Loucy (cell line): ENCODE measurements at regions not wholly inside any gene's neighbourhood (a gene's known extent, or its start where the extent isn't known, plus 50 kb on each side); places are given as distances from the start of the nearest gene placed in this dataset.

Source experiments
- H2AFZ ChIP-seq: fragments of 200-600 bp; sonication (generic); 2 replicates; pipeline ENCODE4 v1.6.0; 2016; ENCODE audit warnings: antibody characterized with exemption, mild to moderate bottlenecking, low read length, moderate library complexity
- H3F3A ChIP-seq: fragments of 200-600 bp; 2 replicates; pipeline ENCODE4 v1.6.0; 2016; ENCODE audit warnings: antibody characterized with exemption, low read depth, mild to moderate bottlenecking
- H3K27me3 ChIP-seq: fragments of 200-600 bp; sonication (generic); 2 replicates; pipeline ENCODE4 v1.6.1; 2014; ENCODE audit warnings: low read length, mild to moderate bottlenecking; ENCODE audit not compliant: insufficient read depth, poor library complexity, severe bottlenecking
- H3K36me3 ChIP-seq: fragments of 200-600 bp; sonication (generic); 2 replicates; pipeline ENCODE4 v1.6.1; 2016; ENCODE audit warnings: low read length; ENCODE audit not compliant: insufficient read depth
- H3K4me1 ChIP-seq: fragments of 200-600 bp; sonication (generic); 2 replicates; pipeline ENCODE4 v1.5.1; 2014; ENCODE audit warnings: low read length, mild to moderate bottlenecking; ENCODE audit not compliant: insufficient read depth, poor library complexity, severe bottlenecking
- H3K4me2 ChIP-seq: fragments of 200-600 bp; sonication (generic); 2 replicates; pipeline ENCODE4 v1.6.0; 2014; ENCODE audit warnings: antibody characterized with exemption, low read length, low read depth, mild to moderate bottlenecking; ENCODE audit not compliant: poor library complexity, severe bottlenecking
- H3K4me3 ChIP-seq: fragments of 200-600 bp; sonication (generic); 2 replicates; pipeline ENCODE4 v1.5.1; 2014; ENCODE audit warnings: low read length, mild to moderate bottlenecking, mixed read lengths; ENCODE audit not compliant: poor library complexity, severe bottlenecking
- H3K79me2 ChIP-seq: fragments of 200-600 bp; sonication (generic); 2 replicates; pipeline ENCODE4 v1.6.1; 2014; ENCODE audit warnings: low read length; ENCODE audit not compliant: insufficient read depth
- H3K9ac ChIP-seq: fragments of 200-600 bp; sonication (generic); 2 replicates; pipeline ENCODE4 v1.6.0; 2014; ENCODE audit warnings: mild to moderate bottlenecking, low read depth, low read length, moderate library complexity; ENCODE audit not compliant: poor library complexity, severe bottlenecking
- H3K9me2 ChIP-seq: fragments of 200-600 bp; sonication (generic); replicated peaks from 2 replicates; pipeline ENCODE4 v1.6.1; 2016; ENCODE audit warnings: low read depth, low read length, mixed read lengths
- H3K9me3 ChIP-seq: fragments of 200-600 bp; sonication (generic); 2 replicates; pipeline ENCODE4 v1.6.1; 2014; ENCODE audit warnings: mild to moderate bottlenecking, antibody characterized with exemption, low read length, low read depth; ENCODE audit not compliant: insufficient read depth
- H4K20me1 ChIP-seq: fragments of 200-600 bp; sonication (generic); 2 replicates; pipeline ENCODE4 v1.6.0; 2014; ENCODE audit warnings: antibody characterized with exemption, low read length, mild to moderate bottlenecking; ENCODE audit not compliant: insufficient read depth, poor library complexity, severe bottlenecking
- CTCF ChIP-seq: fragments of 200-600 bp; sonication (generic); conservative IDR thresholded peaks from 2 replicates; pipeline ENCODE4 v1.5.1; 2014; ENCODE audit warnings: mild to moderate bottlenecking, antibody characterized with exemption, low read length
- EZH2phosphoT487 ChIP-seq: fragments of 200-600 bp; IDR thresholded peaks from 2 replicates; pipeline ENCODE4 v1.6.1; 2018; ENCODE audit warnings: antibody characterized with exemption, mild to moderate bottlenecking, moderate library complexity, borderline replicate concordance

GRCh38 chr22:27212617-27213177, 555.3 kb downstream of the MIAT start:
- Histone ChIP-seq H3K9me2 (no peaks in the 10 kb centered on the region), H3K4me3 (no peak overlapping the region), H3K4me1 (no peaks in the 10 kb centered on the region), H3K4me2 (no peak overlapping the region), H3K36me3 (no peaks in the 10 kb centered on the region), H4K20me1 (no peaks in the 10 kb centered on the region), H3K79me2 (no peaks in the 10 kb centered on the region), H2AFZ (no peak overlapping the region), H3F3A (no peaks in the 10 kb centered on the region), H3K27me3 (no peaks in the 10 kb centered on the region), H3K9ac (no peak overlapping the region), H3K9me3 (0 out of 2 replicates have a peak, but pooled peaks cover 2% of the 10 kb centered on the region)
- TF ChIP-seq EZH2phosphoT487 (no peak), CTCF (no peak)

- Histone ChIP-seq H3F3A (no peaks in the 10 kb centered on the region), H3K79me2 (no peaks in the 10 kb centered on the region), H3K27me3 (no peaks in the 10 kb centered on the region), H3K36me3 (no peaks in the 10 kb centered on the region), H2AFZ (no peak overlapping the region), H3K9me2 (no peaks in the 10 kb centered on the region), H3K9me3 (0 out of 2 replicates have a peak, but pooled peaks cover 2% of the 10 kb centered on the region), H3K4me1 (no peaks in the 10 kb centered on the region), H4K20me1 (no peaks in the 10 kb centered on the region), H3K4me3 (no peak overlapping the region), H3K9ac (no peak overlapping the region), H3K4me2 (no peak overlapping the region)
- TF ChIP-seq CTCF = no peak
- no peak for TF ChIP-seq EZH2phosphoT487
Observed at GRCh38 chr22:27213294-27213693, 555.9 kb downstream of the MIAT start.

GRCh38 chr22:27213766-27214581, 556.6 kb downstream of the MIAT start:
- H3K36me3 ChIP-seq = no peaks in the 10 kb centered on the region
- no peak overlapping the region for H2AFZ ChIP-seq
- no peak overlapping the region for H3K4me2 ChIP-seq
- H3K9me2 ChIP-seq = no peaks in the 10 kb centered on the region
- 0 out of 2 replicates have a peak, but pooled peaks cover 2% of the 10 kb centered on the region for H3K9me3 ChIP-seq
- H3K79me2 ChIP-seq = no peaks in the 10 kb centered on the region
- TF ChIP-seq CTCF (no peak), EZH2phosphoT487 (no peak)
- no peaks in the 10 kb centered on the region for H3K4me1 ChIP-seq
- no peaks in the 10 kb centered on the region for H4K20me1 ChIP-seq
- H3K4me3 ChIP-seq = no peak overlapping the region
- H3K27me3 ChIP-seq = no peaks in the 10 kb centered on the region
- no peaks in the 10 kb centered on the region for H3F3A ChIP-seq
- no peak overlapping the region for H3K9ac ChIP-seq
